Naive thymus-derived CD8-positive, alpha-beta T cell (primary cell): ENCODE measurements at regions not wholly inside any gene's neighbourhood (a gene's known extent, or its start where the extent isn't known, plus 50 kb on each side); places are given as distances from the start of the nearest gene placed in this dataset.

Source experiments
- ATAC-seq, 2 donors: fragments of 150-1000 bp; cut with Tn5 transposase in 1 of 2; sonication (Bioruptor Pico), chemical (Tn5 transposase) in 1 of 2; 1 replicate in 1 of 2; 2 replicates in 1 of 2; pipeline ENCODE4 v1.10.0; 2021; ENCODE audit warnings: mild to moderate bottlenecking in 2 of 2, moderate library complexity in 2 of 2
- POLR2A ChIA-PET: fragments of 350-600 bp; sonication (Branson Sonifier 250); formaldehyde crosslinking; loops from one replicate; lab custom pipeline; 2021; ENCODE audit warnings: antibody characterized with exemption; lab: Charles Lee
- DNase-seq, 10 donors: peaks; one replicate each; pipeline versions ENCODE4 v3.0.0 to v3.0.0-alpha.2; 2020 to 2022
- H3K27ac Mint-ChIP-seq, 10 donors: one replicate each; pipeline ENCODE4 v1.8.0; 2020 to 2022; ENCODE audit warnings: mild to moderate bottlenecking in 10 of 10, mixed read lengths in 10 of 10, moderate library complexity in 4 of 10, inconsistent platforms in 1 of 10
- H3K27me3 Mint-ChIP-seq, 5 donors: one replicate each; pipeline ENCODE4 v1.8.0; 2021 to 2022; ENCODE audit warnings: mixed read lengths in 5 of 5
- H3K36me3 Mint-ChIP-seq, 3 donors: one replicate each; pipeline ENCODE4 v1.8.0; 2020 to 2022; ENCODE audit warnings: mixed read lengths in 3 of 3, mild to moderate bottlenecking in 2 of 3, inconsistent platforms in 1 of 3
- H3K4me1 Mint-ChIP-seq, 4 donors: one replicate each; pipeline ENCODE4 v1.8.0; 2021 to 2022; ENCODE audit warnings: mixed read lengths in 4 of 4
- H3K4me3 Mint-ChIP-seq, 10 donors: one replicate each; pipeline ENCODE4 v1.8.0; 2020 to 2022; ENCODE audit warnings: mild to moderate bottlenecking in 10 of 10, mixed read lengths in 10 of 10, moderate library complexity in 6 of 10, inconsistent platforms in 1 of 10
- H3K9me3 Mint-ChIP-seq, 9 donors: one replicate each; pipeline ENCODE4 v1.8.0; 2020 to 2022; ENCODE audit warnings: mixed read lengths in 9 of 9, mild to moderate bottlenecking in 3 of 9, inconsistent platforms in 1 of 9, moderate library complexity in 1 of 9

GRCh38 chr12:61985830-61986229, 274.4 kb upstream of the USP15 start:
- Mint-ChIP-seq H3K36me3 (no peaks in the 10 kb centered on the region), H3K9me3 (peaks cover 0 to 5% (median under 1%) of the 10 kb centered on the region in 9 donors), H3K27me3 (no peaks in the 10 kb centered on the region), H3K4me1 (no peaks in the 10 kb centered on the region), H3K27ac (no peak overlapping the region), H3K4me3 (no peak overlapping the region)
- POLR2A ChIA-PET = no interaction called here
- DNase-seq (no peak), ATAC-seq (no peak)

- Mint-ChIP-seq H3K36me3 (no peaks in the 10 kb centered on the region), H3K4me1 (no peaks in the 10 kb centered on the region), H3K9me3 (peaks cover 0 to 2% (median 0%) of the 10 kb centered on the region in 9 donors), H3K27me3 (no peaks in the 10 kb centered on the region), H3K4me3 (no peak overlapping the region), H3K27ac (no peak overlapping the region)
- DNase-seq = no peak
- ATAC-seq = no peak
- POLR2A ChIA-PET = no interaction called here
Observed at GRCh38 chr12:61987173-61987572, 273.0 kb upstream of the USP15 start.

- POLR2A ChIA-PET = no interaction called here
- Mint-ChIP-seq H3K27me3 (peaks cover 0 to 1% (median 0%) of the 10 kb centered on the region in 5 donors), H3K4me1 (no peaks in the 10 kb centered on the region), H3K9me3 (no peaks in the 10 kb centered on the region), H3K4me3 (no peak overlapping the region), H3K27ac (no peak overlapping the region), H3K36me3 (no peaks in the 10 kb centered on the region)
- DNase-seq (no peak), ATAC-seq (no peak)
Observed at GRCh38 chr12:61991661-61992060, 268.5 kb upstream of the USP15 start.

GRCh38 chr12:61993734-61994345, 266.4 kb upstream of the USP15 start:
- POLR2A ChIA-PET = no interaction called here
- Mint-ChIP-seq H3K36me3 (no peaks in the 10 kb centered on the region), H3K4me3 (no peak overlapping the region), H3K4me1 (no peaks in the 10 kb centered on the region), H3K27me3 (peaks cover 4 to 13% (median 6%) of the 10 kb centered on the region in 5 donors), H3K27ac (no peak overlapping the region), H3K9me3 (no peaks in the 10 kb centered on the region)
- peak in 1 of 2 donors; percentile 70 for ATAC-seq
- peak in 2 of 10 donors; percentile 3 to 4 for DNase-seq

- Mint-ChIP-seq H3K4me1 (no peaks in the 10 kb centered on the region), H3K27ac (no peak overlapping the region), H3K36me3 (no peaks in the 10 kb centered on the region), H3K27me3 (peaks cover 4 to 13% (median 6%) of the 10 kb centered on the region in 5 donors), H3K4me3 (no peak overlapping the region), H3K9me3 (no peaks in the 10 kb centered on the region)
- no peak for DNase-seq
- POLR2A ChIA-PET = no interaction called here
- no peak for ATAC-seq
Observed at GRCh38 chr12:61996717-61997116, 263.5 kb upstream of the USP15 start.

- Mint-ChIP-seq H3K9me3 (no peaks in the 10 kb centered on the region), H3K27me3 (peaks cover 4 to 13% (median 6%) of the 10 kb centered on the region in 5 donors), H3K27ac (no peak overlapping the region), H3K4me3 (no peak overlapping the region), H3K36me3 (no peaks in the 10 kb centered on the region), H3K4me1 (no peaks in the 10 kb centered on the region)
- POLR2A ChIA-PET = no interaction called here
- ATAC-seq (no peak), DNase-seq (no peak)
Observed at GRCh38 chr12:61998791-61999190, 261.4 kb upstream of the USP15 start.

- Mint-ChIP-seq H3K4me3 (no peak overlapping the region), H3K27me3 (peaks cover 4 to 13% (median 6%) of the 10 kb centered on the region in 5 donors), H3K9me3 (no peaks in the 10 kb centered on the region), H3K27ac (no peak overlapping the region), H3K4me1 (no peaks in the 10 kb centered on the region), H3K36me3 (no peaks in the 10 kb centered on the region)
- DNase-seq (no peak), ATAC-seq (no peak)
- POLR2A ChIA-PET = no interaction called here
Observed at GRCh38 chr12:61999311-61999710, 260.9 kb upstream of the USP15 start.

GRCh38 chr12:62001424-62001823, 258.8 kb upstream of the USP15 start:
- ATAC-seq (no peak), DNase-seq (no peak)
- Mint-ChIP-seq H3K27me3 (peaks cover 4 to 13% (median 9%) of the 10 kb centered on the region in 5 donors), H3K9me3 (no peaks in the 10 kb centered on the region), H3K36me3 (no peaks in the 10 kb centered on the region), H3K27ac (no peak overlapping the region), H3K4me3 (no peak overlapping the region), H3K4me1 (peaks cover 0 to 2% (median 0%) of the 10 kb centered on the region in 4 donors)
- POLR2A ChIA-PET = no interaction called here

GRCh38 chr12:62003226-62003625, 257.0 kb upstream of the USP15 start:
- Mint-ChIP-seq H3K4me1 (peaks cover 0 to 2% (median 0%) of the 10 kb centered on the region in 4 donors), H3K27me3 (peaks cover 0 to 6% (median 3%) of the 10 kb centered on the region in 5 donors), H3K9me3 (no peaks in the 10 kb centered on the region), H3K27ac (no peak overlapping the region), H3K36me3 (no peaks in the 10 kb centered on the region), H3K4me3 (no peak overlapping the region)
- DNase-seq (no peak), ATAC-seq (no peak)
- POLR2A ChIA-PET = no interaction called here

- Mint-ChIP-seq H3K9me3 (no peaks in the 10 kb centered on the region), H3K27ac (no peak overlapping the region), H3K4me3 (no peak overlapping the region), H3K4me1 (peaks cover 0 to 2% (median 0%) of the 10 kb centered on the region in 4 donors), H3K27me3 (peaks cover 0 to 6% (median 3%) of the 10 kb centered on the region in 5 donors), H3K36me3 (no peaks in the 10 kb centered on the region)
- POLR2A ChIA-PET = no interaction called here
- ATAC-seq = no peak
- DNase-seq = no peak
Observed at GRCh38 chr12:62003701-62004100, 256.5 kb upstream of the USP15 start.

GRCh38 chr12:62005615-62006014, 254.6 kb upstream of the USP15 start:
- no peak overlapping the region for H3K27ac Mint-ChIP-seq
- DNase-seq (no peak), ATAC-seq (no peak)
- POLR2A ChIA-PET = no interaction called here
- H3K9me3 Mint-ChIP-seq = no peaks in the 10 kb centered on the region
- no peaks in the 10 kb centered on the region for H3K36me3 Mint-ChIP-seq
- H3K4me3 Mint-ChIP-seq = no peak overlapping the region
- peaks cover 0 to 6% (median 2%) of the 10 kb centered on the region in 5 donors for H3K27me3 Mint-ChIP-seq
- H3K4me1 Mint-ChIP-seq = peaks cover 0 to 2% (median 0%) of the 10 kb centered on the region in 4 donors

GRCh38 chr12:62006076-62006732, 254.0 kb upstream of the USP15 start:
- H3K27ac Mint-ChIP-seq = no peak overlapping the region
- peaks cover 0 to 6% (median 2%) of the 10 kb centered on the region in 5 donors for H3K27me3 Mint-ChIP-seq
- H3K4me3 Mint-ChIP-seq = no peak overlapping the region
- peak in 4 of 10 donors; percentile 9 to 26 (median 16) for DNase-seq
- H3K4me1 Mint-ChIP-seq = peaks cover 0 to 2% (median 0%) of the 10 kb centered on the region in 4 donors
- H3K9me3 Mint-ChIP-seq = peaks cover 0 to 2% (median 0%) of the 10 kb centered on the region in 9 donors
- H3K36me3 Mint-ChIP-seq = no peaks in the 10 kb centered on the region
- POLR2A ChIA-PET = no interaction called here
- ATAC-seq = no peak

GRCh38 chr12:62008703-62009102, 251.5 kb upstream of the USP15 start:
- Mint-ChIP-seq H3K4me1 (peaks cover 0 to 2% (median 0%) of the 10 kb centered on the region in 4 donors), H3K27me3 (peaks cover 0 to 6% (median 2%) of the 10 kb centered on the region in 5 donors), H3K36me3 (no peaks in the 10 kb centered on the region), H3K4me3 (no peak overlapping the region), H3K27ac (no peak overlapping the region), H3K9me3 (peaks cover 0 to 3% (median 0%) of the 10 kb centered on the region in 9 donors)
- ATAC-seq = no peak
- POLR2A ChIA-PET = no interaction called here
- no peak for DNase-seq
